HFF-Myc (cell line): ENCODE measurements at regions not wholly inside any gene's neighbourhood (a gene's known extent, or its start where the extent isn't known, plus 50 kb on each side); places are given as distances from the start of the nearest gene placed in this dataset.

Experiments
- DNase-seq: peaks from one replicate; pipeline ENCODE4 v3.0.0-alpha.2; 2011; ENCODE audit warnings: low read depth; ENCODE audit errors: extremely low read depth
- H3K4me3 ChIP-seq: replicated peaks from 2 replicates; pipeline ENCODE4 v1.5.1; 2011; ENCODE audit warnings: low read depth, mild to moderate bottlenecking, control low read depth, low read length
- CTCF ChIP-seq: IDR thresholded peaks from 2 replicates; pipeline ENCODE4 v1.5.1; 2012; ENCODE audit warnings: mild to moderate bottlenecking, low read depth, low read length, control low read depth; ENCODE audit errors: missing control alignments

- no peak for DNase-seq
- TF ChIP-seq CTCF: no peak
- H3K4me3 ChIP-seq: no peak overlapping the region
Measured at GRCh38 chr6:27112974-27113373, 134.5 kb upstream of the PRSS16 start.

- DNase-seq: no peak
- H3K4me3 ChIP-seq: no peak overlapping the region
- TF ChIP-seq CTCF: no peak
Measured at GRCh38 chr6:27119329-27119728, 128.2 kb upstream of the PRSS16 start.

- DNase-seq: no peak
Measured at GRCh38 chr6:27119761-27120160, 127.7 kb upstream of the PRSS16 start.

GRCh38 chr6:27121640-27122039 lies 125.9 kb upstream of the PRSS16 start:
- no peak for TF ChIP-seq CTCF
- DNase-seq: no peak

More at GRCh38 chr6:27119761-27120160, 127.7 kb upstream of the PRSS16 start:
- no peak for TF ChIP-seq CTCF
- no peak overlapping the region for H3K4me3 ChIP-seq

GRCh38 chr6:27124252-27124657 lies 123.2 kb upstream of the PRSS16 start:
- DNase-seq: no peak
- no peak overlapping the region for H3K4me3 ChIP-seq
- no peak for TF ChIP-seq CTCF

More at GRCh38 chr6:27121640-27122039, 125.9 kb upstream of the PRSS16 start:
- no peak overlapping the region for H3K4me3 ChIP-seq

- no peak for TF ChIP-seq CTCF
- no peak for DNase-seq
- no peak overlapping the region for H3K4me3 ChIP-seq
Measured at GRCh38 chr6:27126046-27126814, 121.3 kb upstream of the PRSS16 start.
